ENCODE measurements at regions not wholly inside any gene's neighbourhood (a gene's known extent, or its start where the extent isn't known, plus 50 kb on each side); places are given as distances from the start of the nearest gene placed in this dataset.

DNA sequence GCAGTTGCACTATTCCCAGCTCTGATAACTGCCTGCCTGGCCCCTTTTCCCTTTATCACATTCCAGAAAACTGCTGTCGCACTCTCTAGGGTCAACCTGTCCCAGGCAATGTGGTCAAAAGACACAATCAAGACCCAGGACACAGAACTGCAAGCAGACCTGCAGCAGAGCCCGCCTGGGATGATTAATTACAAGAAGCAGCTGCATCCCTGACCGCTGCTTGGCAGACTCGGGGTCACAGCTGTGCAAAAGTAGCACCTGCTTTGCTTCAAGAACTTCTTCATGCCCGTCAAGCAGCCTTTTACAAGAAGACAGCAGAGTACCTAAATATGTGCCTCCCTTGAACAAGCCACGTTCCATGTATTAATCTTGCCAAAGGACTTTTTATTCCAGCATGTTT lies 120.0 kb upstream of the ST8SIA2 start (continued):
- TF ChIP-seq, protein P1, sequence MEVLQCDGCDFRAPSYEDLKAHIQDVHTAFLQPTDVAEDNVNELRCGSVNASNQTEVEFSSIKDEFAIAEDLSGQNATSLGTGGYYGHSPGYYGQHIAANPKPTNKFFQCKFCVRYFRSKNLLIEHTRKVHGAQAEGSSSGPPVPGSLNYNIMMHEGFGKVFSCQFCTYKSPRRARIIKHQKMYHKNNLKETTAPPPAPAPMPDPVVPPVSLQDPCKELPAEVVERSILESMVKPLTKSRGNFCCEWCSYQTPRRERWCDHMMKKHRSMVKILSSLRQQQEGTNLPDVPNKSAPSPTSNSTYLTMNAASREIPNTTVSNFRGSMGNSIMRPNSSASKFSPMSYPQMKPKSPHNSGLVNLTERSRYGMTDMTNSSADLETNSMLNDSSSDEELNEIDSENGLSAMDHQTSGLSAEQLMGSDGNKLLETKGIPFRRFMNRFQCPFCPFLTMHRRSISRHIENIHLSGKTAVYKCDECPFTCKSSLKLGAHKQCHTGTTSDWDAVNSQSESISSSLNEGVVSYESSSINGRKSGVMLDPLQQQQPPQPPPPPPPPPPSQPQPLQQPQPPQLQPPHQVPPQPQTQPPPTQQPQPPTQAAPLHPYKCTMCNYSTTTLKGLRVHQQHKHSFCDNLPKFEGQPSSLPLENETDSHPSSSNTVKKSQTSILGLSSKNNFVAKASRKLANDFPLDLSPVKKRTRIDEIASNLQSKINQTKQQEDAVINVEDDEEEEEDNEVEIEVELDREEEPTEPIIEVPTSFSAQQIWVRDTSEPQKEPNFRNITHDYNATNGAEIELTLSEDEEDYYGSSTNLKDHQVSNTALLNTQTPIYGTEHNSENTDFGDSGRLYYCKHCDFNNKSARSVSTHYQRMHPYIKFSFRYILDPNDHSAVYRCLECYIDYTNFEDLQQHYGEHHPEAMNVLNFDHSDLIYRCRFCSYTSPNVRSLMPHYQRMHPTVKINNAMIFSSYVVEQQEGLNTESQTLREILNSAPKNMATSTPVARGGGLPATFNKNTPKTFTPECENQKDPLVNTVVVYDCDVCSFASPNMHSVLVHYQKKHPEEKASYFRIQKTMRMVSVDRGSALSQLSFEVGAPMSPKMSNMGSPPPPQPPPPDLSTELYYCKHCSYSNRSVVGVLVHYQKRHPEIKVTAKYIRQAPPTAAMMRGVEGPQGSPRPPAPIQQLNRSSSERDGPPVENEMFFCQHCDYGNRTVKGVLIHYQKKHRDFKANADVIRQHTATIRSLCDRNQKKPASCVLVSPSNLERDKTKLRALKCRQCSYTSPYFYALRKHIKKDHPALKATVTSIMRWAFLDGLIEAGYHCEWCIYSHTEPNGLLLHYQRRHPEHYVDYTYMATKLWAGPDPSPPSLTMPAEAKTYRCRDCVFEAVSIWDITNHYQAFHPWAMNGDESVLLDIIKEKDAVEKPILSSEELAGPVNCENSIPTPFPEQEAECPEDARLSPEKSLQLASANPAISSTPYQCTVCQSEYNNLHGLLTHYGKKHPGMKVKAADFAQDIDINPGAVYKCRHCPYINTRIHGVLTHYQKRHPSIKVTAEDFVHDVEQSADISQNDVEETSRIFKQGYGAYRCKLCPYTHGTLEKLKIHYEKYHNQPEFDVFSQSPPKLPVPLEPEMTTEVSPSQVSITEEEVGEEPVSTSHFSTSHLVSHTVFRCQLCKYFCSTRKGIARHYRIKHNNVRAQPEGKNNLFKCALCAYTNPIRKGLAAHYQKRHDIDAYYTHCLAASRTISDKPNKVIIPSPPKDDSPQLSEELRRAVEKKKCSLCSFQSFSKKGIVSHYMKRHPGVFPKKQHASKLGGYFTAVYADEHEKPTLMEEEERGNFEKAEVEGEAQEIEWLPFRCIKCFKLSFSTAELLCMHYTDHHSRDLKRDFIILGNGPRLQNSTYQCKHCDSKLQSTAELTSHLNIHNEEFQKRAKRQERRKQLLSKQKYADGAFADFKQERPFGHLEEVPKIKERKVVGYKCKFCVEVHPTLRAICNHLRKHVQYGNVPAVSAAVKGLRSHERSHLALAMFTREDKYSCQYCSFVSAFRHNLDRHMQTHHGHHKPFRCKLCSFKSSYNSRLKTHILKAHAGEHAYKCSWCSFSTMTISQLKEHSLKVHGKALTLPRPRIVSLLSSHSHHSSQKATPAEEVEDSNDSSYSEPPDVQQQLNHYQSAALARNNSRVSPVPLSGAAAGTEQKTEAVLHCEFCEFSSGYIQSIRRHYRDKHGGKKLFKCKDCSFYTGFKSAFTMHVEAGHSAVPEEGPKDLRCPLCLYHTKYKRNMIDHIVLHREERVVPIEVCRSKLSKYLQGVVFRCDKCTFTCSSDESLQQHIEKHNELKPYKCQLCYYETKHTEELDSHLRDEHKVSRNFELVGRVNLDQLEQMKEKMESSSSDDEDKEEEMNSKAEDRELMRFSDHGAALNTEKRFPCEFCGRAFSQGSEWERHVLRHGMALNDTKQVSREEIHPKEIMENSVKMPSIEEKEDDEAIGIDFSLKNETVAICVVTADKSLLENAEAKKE (CRISPR knock-in tag; IDR thresholded peaks at IDR 0.05): no peak
- TF ChIP-seq, protein P2, sequence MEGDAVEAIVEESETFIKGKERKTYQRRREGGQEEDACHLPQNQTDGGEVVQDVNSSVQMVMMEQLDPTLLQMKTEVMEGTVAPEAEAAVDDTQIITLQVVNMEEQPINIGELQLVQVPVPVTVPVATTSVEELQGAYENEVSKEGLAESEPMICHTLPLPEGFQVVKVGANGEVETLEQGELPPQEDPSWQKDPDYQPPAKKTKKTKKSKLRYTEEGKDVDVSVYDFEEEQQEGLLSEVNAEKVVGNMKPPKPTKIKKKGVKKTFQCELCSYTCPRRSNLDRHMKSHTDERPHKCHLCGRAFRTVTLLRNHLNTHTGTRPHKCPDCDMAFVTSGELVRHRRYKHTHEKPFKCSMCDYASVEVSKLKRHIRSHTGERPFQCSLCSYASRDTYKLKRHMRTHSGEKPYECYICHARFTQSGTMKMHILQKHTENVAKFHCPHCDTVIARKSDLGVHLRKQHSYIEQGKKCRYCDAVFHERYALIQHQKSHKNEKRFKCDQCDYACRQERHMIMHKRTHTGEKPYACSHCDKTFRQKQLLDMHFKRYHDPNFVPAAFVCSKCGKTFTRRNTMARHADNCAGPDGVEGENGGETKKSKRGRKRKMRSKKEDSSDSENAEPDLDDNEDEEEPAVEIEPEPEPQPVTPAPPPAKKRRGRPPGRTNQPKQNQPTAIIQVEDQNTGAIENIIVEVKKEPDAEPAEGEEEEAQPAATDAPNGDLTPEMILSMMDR (conservative IDR thresholded peaks at IDR 0.05; ENCODE audit: low read depth in 2 of 2): no peak
- TF ChIP-seq EZH2phosphoT487 (IDR thresholded peaks at IDR 0.05; ENCODE audit: unreplicated experiment) (no peak), POLR2AphosphoS5 (IDR thresholded peaks at IDR 0.05; ENCODE audit: low read depth) (no peak)

DNA sequence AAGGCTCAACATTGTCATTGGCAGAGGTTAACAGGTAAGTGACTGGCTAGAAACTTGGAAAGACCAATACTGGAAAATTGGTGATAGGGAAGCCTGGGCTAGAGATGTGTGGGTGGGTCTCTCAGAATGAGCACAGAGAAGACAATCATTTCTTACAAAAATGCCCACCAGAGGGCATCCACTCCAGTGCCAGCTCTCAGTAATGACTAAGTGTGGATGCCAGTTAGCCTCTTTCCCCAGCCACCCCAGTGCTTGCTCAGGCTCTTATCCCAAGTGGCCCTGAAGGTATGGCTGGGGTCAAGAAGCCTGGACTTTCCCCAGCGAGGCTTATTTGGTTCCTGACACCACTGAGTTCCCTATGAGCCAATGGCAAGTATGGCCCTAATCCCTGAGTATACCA lies 115.9 kb upstream of the ST8SIA2 start:
- H3K9me3 Mint-ChIP-seq: no peaks in the 10 kb centered on the region
- H3K4me3 Mint-ChIP-seq: no peak overlapping the region
- Histone ChIP-seq H4K20me1 (replicated peaks; ENCODE audit: insufficient read depth) (no peaks in the 10 kb centered on the region), H3K79me2 (replicated peaks; ENCODE audit: insufficient read depth) (no peaks in the 10 kb centered on the region), H3K9me2 (ENCODE audit: insufficient read depth) (peaks cover 5% of the 10 kb centered on the region), H2AFZ (no peak overlapping the region), H3K27me3 (ENCODE audit: insufficient read depth) (no peaks in the 10 kb centered on the region), H3K4me2 (no peak overlapping the region), H3K27ac (ENCODE audit: low read depth) (no peak overlapping the region), H3F3A (replicated peaks; ENCODE audit: low read depth) (no peaks in the 10 kb centered on the region), H3K36me3 (ENCODE audit: insufficient read depth) (no peaks in the 10 kb centered on the region), H3K4me3 (no peak overlapping the region), H3K4me1 (ENCODE audit: insufficient read depth) (no peaks in the 10 kb centered on the region)
- H3K4me1 Mint-ChIP-seq: no peaks in the 10 kb centered on the region
- ATAC-seq: peak; percentile 69
- H3K36me3 Mint-ChIP-seq (ENCODE audit: low read depth): no peaks in the 10 kb centered on the region
- no peak overlapping the region for H3K27ac Mint-ChIP-seq
- TF ChIP-seq, protein P2 (conservative IDR thresholded peaks at IDR 0.05; ENCODE audit: low read depth in 2 of 2): peak; percentile 28 to 49
- TF ChIP-seq, protein P3, sequence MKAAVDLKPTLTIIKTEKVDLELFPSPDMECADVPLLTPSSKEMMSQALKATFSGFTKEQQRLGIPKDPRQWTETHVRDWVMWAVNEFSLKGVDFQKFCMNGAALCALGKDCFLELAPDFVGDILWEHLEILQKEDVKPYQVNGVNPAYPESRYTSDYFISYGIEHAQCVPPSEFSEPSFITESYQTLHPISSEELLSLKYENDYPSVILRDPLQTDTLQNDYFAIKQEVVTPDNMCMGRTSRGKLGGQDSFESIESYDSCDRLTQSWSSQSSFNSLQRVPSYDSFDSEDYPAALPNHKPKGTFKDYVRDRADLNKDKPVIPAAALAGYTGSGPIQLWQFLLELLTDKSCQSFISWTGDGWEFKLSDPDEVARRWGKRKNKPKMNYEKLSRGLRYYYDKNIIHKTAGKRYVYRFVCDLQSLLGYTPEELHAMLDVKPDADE (IDR thresholded peaks at IDR 0.05): no peak
- TF ChIP-seq POLR2AphosphoS5 (IDR thresholded peaks at IDR 0.05; ENCODE audit: low read depth): no peak
- H3K27me3 Mint-ChIP-seq (ENCODE audit: insufficient read depth, low read depth, poor library complexity): no peaks in the 10 kb centered on the region
- DNase-seq (ENCODE audit: low spot score): peak; percentile 37

Measured in GM23338 (cell line).